Ishikawa (cell line): ENCODE measurements at regions not wholly inside any gene's neighbourhood (a gene's known extent, or its start where the extent isn't known, plus 50 kb on each side); places are given as distances from the start of the nearest gene placed in this dataset.

Experiments
- EGR1 ChIP-seq: IDR thresholded peaks from 2 replicates; pipeline ENCODE4 v1.6.1; 2012
- FOXM1 ChIP-seq: IDR thresholded peaks from 2 replicates; pipeline ENCODE4 v1.6.1; 2012; ENCODE audit warnings: low read depth, borderline replicate concordance
- RAD21 ChIP-seq: IDR thresholded peaks from 2 replicates; pipeline ENCODE4 v1.6.1; 2012; ENCODE audit warnings: low read depth
- TAF1 ChIP-seq: IDR thresholded peaks from 2 replicates; pipeline ENCODE4 v1.6.1; 2012; ENCODE audit warnings: low read depth, mild to moderate bottlenecking
- YY1 ChIP-seq: IDR thresholded peaks from 2 replicates; pipeline ENCODE4 v1.6.1; 2012; ENCODE audit warnings: low read depth
- TF ChIP-seq, protein P1 (sequence below): IDR thresholded peaks from 2 replicates; pipeline ENCODE4 v1.6.1; 2012

DNA sequence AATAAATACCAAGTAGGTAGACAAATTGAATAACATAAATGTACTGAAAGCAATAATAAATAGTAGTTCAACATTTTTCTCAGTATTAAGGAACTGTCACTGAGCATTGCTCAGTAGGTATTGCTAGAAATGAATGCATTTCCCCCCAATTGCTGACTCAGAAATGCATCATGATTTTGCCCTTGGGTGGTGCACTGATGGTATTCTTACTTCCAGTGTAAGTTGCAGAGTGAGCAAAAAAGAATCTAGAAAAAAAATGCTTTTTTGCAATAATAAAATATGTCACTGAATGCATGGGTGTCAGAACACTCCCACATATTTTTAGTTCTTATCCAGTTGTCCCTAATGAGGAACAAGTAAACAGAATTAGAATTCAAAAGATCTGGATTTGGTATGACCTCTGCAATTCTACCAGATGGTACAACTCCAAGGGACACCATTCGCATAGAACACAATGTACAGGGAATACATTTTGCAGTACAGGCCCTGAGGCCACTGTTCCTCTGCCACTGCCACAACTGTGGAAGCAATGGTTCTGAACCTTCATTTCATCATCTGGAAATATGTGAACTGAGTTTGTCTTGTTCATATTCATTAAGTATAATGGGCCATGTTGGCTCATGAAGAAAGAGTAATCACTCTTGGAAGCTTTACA lies 78.0 kb downstream of the ATP6V1G3 start:
- TF ChIP-seq, protein P1, sequence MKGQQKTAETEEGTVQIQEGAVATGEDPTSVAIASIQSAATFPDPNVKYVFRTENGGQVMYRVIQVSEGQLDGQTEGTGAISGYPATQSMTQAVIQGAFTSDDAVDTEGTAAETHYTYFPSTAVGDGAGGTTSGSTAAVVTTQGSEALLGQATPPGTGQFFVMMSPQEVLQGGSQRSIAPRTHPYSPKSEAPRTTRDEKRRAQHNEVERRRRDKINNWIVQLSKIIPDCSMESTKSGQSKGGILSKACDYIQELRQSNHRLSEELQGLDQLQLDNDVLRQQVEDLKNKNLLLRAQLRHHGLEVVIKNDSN = no peak
- TF ChIP-seq YY1 (no peak), FOXM1 (no peak), RAD21 (no peak), TAF1 (no peak), EGR1 (no peak)
